ENCODE measurements at regions not wholly inside any gene's neighbourhood (a gene's known extent, or its start where the extent isn't known, plus 50 kb on each side); places are given as distances from the start of the nearest gene placed in this dataset.

DNA sequence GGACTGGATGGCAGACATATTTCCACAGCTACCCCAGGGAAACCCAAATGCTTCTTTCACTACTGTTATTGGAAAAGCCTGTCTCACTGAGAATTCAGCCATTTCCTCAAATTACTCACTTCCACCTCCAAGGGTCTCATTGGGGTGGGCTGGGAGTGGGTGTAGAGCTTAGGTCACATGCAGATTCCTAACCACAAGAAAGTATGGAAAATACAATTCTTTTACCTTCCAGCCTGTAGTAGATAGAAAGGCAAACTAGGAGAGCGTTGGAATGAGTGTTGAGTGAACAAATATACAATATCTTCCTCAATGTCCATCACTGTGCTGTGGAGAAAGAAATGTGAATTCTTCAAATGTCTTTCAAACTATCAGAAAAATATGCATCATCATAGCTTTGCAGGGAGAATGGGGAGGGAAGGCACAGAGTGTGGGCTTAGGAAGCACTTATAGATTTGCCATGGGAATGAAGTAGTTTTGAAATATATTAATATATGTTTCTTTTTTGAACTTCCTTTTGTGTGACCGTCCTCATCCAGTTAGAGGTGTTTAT, 245.3 kb upstream of the JADE1 start:
- no TSS peak for BruUV-seq (replicated peaks)
- ChIA-PET POLR2A (ENCODE audit: unreplicated experiment) (no interaction called here), CTCF (no interaction called here)
- no peaks in the 10 kb centered on the region for H4K20me1 ChIP-seq (ENCODE audit: insufficient read depth)
- H3F3A ChIP-seq (ENCODE audit: insufficient read depth, low read depth): no peaks in the 10 kb centered on the region
- intact Hi-C loops (cut with micrococcal nuclease; ENCODE audit: unreplicated experiment): no loop called here
- H3K36me3 ChIP-seq (ENCODE audit: low read depth): no peaks in the 10 kb centered on the region
- no peaks in the 10 kb centered on the region for H3K79me2 ChIP-seq (ENCODE audit: low read depth)
- TF ChIP-seq, protein P1, sequence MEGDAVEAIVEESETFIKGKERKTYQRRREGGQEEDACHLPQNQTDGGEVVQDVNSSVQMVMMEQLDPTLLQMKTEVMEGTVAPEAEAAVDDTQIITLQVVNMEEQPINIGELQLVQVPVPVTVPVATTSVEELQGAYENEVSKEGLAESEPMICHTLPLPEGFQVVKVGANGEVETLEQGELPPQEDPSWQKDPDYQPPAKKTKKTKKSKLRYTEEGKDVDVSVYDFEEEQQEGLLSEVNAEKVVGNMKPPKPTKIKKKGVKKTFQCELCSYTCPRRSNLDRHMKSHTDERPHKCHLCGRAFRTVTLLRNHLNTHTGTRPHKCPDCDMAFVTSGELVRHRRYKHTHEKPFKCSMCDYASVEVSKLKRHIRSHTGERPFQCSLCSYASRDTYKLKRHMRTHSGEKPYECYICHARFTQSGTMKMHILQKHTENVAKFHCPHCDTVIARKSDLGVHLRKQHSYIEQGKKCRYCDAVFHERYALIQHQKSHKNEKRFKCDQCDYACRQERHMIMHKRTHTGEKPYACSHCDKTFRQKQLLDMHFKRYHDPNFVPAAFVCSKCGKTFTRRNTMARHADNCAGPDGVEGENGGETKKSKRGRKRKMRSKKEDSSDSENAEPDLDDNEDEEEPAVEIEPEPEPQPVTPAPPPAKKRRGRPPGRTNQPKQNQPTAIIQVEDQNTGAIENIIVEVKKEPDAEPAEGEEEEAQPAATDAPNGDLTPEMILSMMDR (conservative IDR thresholded peaks at IDR 0.05): no peak
- TF ChIP-seq EZH2 (IDR thresholded peaks at IDR 0.05; ENCODE audit: low read depth): no peak
- no peak for DNase-seq
- H3K9me2 ChIP-seq (ENCODE audit: insufficient read depth): no peaks in the 10 kb centered on the region
- H2AFZ ChIP-seq: no peak overlapping the region
- no peak overlapping the region for H3K4me2 ChIP-seq
- H3K27me3 ChIP-seq (ENCODE audit: insufficient read depth, low read depth): no peaks in the 10 kb centered on the region
- H3K27ac ChIP-seq: no peak overlapping the region
- no peaks in the 10 kb centered on the region for H3K4me1 ChIP-seq (replicated peaks; ENCODE audit: insufficient read depth)
- no peaks in the 10 kb centered on the region for H3K9me3 ChIP-seq (ENCODE audit: insufficient read depth, low read depth)
- no peak overlapping the region for H3K4me3 ChIP-seq

DNA sequence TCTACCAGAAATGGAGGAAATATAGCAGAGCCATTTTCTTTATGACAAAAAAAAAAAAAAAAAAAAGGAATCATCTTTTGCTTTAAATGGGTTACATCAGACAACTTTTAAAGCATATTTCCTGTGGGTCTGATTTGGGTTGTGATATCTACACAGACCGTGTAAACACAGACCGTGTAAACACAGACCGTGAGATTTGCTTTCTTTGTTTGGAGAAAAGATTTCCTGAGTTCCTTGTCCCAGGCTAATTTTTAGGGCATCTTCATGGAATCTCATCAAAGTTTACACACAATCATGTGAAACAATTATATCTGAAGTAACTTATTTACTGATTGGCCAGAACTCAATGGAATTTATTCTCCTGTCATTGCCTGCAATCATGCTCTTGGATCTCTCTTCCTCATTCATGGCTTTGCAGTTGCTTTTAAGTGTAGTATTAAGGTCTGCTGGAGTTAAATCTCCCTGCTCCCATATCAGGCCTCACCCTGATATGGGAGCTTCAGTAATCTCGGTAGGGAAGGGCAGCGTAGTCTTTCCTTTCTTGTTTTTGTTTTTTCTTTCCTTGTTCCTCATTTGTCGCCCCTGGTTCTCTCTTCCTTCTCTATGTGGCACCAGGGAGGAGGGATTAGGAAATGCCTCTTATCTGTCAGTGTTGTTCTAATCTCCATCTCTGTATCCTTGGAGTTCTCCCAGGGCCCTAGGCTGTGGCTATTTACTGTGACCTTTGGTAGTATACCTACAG, 248.6 kb upstream of the JADE1 start:
- Histone ChIP-seq H3K9me2 (ENCODE audit: insufficient read depth) (no peaks in the 10 kb centered on the region), H3K79me2 (ENCODE audit: low read depth) (no peaks in the 10 kb centered on the region), H3K36me3 (ENCODE audit: low read depth) (no peaks in the 10 kb centered on the region), H3K4me1 (replicated peaks; ENCODE audit: insufficient read depth) (no peaks in the 10 kb centered on the region), H3K4me3 (no peak overlapping the region), H2AFZ (no peak overlapping the region), H4K20me1 (ENCODE audit: insufficient read depth) (no peaks in the 10 kb centered on the region), H3K9me3 (ENCODE audit: insufficient read depth, low read depth) (no peaks in the 10 kb centered on the region), H3K27me3 (ENCODE audit: insufficient read depth, low read depth) (no peaks in the 10 kb centered on the region), H3K27ac (no peak overlapping the region), H3F3A (ENCODE audit: insufficient read depth, low read depth) (no peaks in the 10 kb centered on the region), H3K4me2 (no peak overlapping the region)
- ChIA-PET CTCF (no interaction called here), POLR2A (ENCODE audit: unreplicated experiment) (interaction anchor here (0.7 kb wide), 1 partner anchor 679 kb away, joined by 3 read pairs; no protein-coding TSS in a partner anchor)
- no peak for TF ChIP-seq EZH2 (IDR thresholded peaks at IDR 0.05; ENCODE audit: low read depth)
- TF ChIP-seq, protein P1 (conservative IDR thresholded peaks at IDR 0.05): no peak
- intact Hi-C loops (cut with micrococcal nuclease; ENCODE audit: unreplicated experiment): no loop called here
- no TSS peak for BruUV-seq (replicated peaks)
- no peak for DNase-seq

DNA sequence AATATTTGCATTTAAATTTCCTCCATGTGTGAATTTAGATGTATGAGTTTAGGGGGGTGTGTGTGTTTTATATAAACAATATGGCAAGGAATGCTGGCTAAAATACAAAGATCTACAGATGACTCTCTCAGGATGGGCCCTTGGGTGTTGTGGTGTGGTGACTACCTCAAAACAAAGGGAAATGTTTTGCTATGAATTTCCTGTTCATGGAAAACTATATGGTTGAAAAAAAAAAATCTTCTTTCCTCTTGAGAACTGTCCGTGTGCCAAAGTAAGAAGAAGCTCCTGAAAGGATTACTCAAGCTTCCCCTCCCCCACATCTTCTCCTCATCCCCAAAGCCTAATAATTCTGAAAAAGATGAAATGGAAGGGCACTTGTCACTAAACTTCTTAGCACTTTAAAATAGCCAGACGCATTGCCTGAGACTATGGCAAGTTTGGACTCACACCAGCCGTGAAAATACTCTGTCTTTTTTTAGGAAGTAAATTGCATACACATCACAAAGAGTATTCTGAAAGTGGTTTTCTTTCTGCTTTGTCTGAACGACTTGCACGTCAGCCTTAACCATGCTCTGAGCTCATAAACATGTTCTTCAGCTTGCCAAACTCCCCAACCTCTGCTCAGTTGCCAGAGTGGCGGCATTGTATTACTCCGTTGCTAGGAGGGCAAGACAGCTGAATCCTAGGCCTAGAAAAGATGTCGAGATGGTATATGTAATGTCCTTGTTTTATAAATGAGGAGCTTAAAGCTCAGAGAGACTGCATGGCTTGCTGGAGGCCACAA, 250.4 kb upstream of the JADE1 start:
- ChIA-PET CTCF (interaction anchor here (0.6 kb wide), 1 partner anchor 329 kb away, joined by 3 read pairs; no protein-coding TSS in a partner anchor), POLR2A (ENCODE audit: unreplicated experiment) (no interaction called here)
- BruUV-seq (replicated peaks): no TSS peak
- no peak for TF ChIP-seq EZH2 (IDR thresholded peaks at IDR 0.05; ENCODE audit: low read depth)
- TF ChIP-seq, protein P1 (conservative IDR thresholded peaks at IDR 0.05): no peak
- H3K9me3 ChIP-seq (ENCODE audit: insufficient read depth, low read depth): no peaks in the 10 kb centered on the region
- H2AFZ ChIP-seq: no peak overlapping the region
- H3K4me2 ChIP-seq: no peak overlapping the region
- intact Hi-C loops (cut with micrococcal nuclease; ENCODE audit: unreplicated experiment): no loop called here
- no peaks in the 10 kb centered on the region for H3K9me2 ChIP-seq (ENCODE audit: insufficient read depth)
- no peaks in the 10 kb centered on the region for H4K20me1 ChIP-seq (ENCODE audit: insufficient read depth)
- no peak overlapping the region for H3K4me3 ChIP-seq
- H3K36me3 ChIP-seq (ENCODE audit: low read depth): no peaks in the 10 kb centered on the region
- no peak overlapping the region for H3K27ac ChIP-seq
- no peaks in the 10 kb centered on the region for H3K79me2 ChIP-seq (ENCODE audit: low read depth)
- peaks cover 4% of the 10 kb centered on the region for H3K4me1 ChIP-seq (replicated peaks; ENCODE audit: insufficient read depth)
- no peaks in the 10 kb centered on the region for H3K27me3 ChIP-seq (ENCODE audit: insufficient read depth, low read depth)
- no peaks in the 10 kb centered on the region for H3F3A ChIP-seq (ENCODE audit: insufficient read depth, low read depth)
- DNase-seq: no peak
